ENCODE measurements at regions not wholly inside any gene's neighbourhood (a gene's known extent, or its start where the extent isn't known, plus 50 kb on each side); places are given as distances from the start of the nearest gene placed in this dataset.

DNA sequence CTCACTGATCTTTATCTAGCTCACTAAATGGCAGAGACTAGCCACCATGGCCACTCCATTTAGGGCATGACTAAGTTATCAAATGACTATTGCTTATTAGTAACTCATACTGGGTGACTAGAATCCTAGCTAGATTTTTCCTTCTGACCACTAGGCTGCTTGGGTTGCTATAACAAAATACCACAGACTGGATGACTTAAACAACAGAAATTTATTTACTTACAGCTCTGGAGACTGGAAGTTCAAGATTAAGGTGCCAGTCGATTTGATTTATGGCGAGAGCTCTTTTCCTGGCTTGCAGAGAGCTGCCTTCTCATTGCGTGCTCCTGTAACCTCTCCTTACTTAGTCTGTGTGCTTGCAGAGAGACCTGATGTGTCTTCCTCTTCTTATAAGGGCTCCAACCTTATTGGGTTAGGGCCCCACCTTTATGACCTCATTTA, 55.0 kb upstream of the APC start:
- peaks cover 0 to 5% (median 0%) of the 10 kb centered on the region in 4 donors for H3K4me1 ChIP-seq
- no peak overlapping the region for H3K27ac ChIP-seq
- H3K27me3 ChIP-seq, result peaks cover 0 to 3% (median 0%) of the 10 kb centered on the region in 3 donors
- intact Hi-C loops (cut with DNase I; ENCODE audit: low total_unique reads), result no loop called here
- WGBS, 5 donors, result 74 to 87% (median 75%) methylated on average over 3 of the region's 3 CpGs
- TF ChIP-seq, protein P1, sequence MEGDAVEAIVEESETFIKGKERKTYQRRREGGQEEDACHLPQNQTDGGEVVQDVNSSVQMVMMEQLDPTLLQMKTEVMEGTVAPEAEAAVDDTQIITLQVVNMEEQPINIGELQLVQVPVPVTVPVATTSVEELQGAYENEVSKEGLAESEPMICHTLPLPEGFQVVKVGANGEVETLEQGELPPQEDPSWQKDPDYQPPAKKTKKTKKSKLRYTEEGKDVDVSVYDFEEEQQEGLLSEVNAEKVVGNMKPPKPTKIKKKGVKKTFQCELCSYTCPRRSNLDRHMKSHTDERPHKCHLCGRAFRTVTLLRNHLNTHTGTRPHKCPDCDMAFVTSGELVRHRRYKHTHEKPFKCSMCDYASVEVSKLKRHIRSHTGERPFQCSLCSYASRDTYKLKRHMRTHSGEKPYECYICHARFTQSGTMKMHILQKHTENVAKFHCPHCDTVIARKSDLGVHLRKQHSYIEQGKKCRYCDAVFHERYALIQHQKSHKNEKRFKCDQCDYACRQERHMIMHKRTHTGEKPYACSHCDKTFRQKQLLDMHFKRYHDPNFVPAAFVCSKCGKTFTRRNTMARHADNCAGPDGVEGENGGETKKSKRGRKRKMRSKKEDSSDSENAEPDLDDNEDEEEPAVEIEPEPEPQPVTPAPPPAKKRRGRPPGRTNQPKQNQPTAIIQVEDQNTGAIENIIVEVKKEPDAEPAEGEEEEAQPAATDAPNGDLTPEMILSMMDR (IDR thresholded peaks at IDR 0.05), result no peak
- TF ChIP-seq POLR2A (IDR thresholded peaks at IDR 0.05) (no peak), POLR2AphosphoS5 (IDR thresholded peaks at IDR 0.05) (no peak), EP300 (IDR thresholded peaks at IDR 0.05) (no peak)
- no peaks in the 10 kb centered on the region for H3K9me3 ChIP-seq
- DNase-seq, result no peak
- no peak overlapping the region for H3K4me3 ChIP-seq
- H3K36me3 ChIP-seq, result no peaks in the 10 kb centered on the region

DNA sequence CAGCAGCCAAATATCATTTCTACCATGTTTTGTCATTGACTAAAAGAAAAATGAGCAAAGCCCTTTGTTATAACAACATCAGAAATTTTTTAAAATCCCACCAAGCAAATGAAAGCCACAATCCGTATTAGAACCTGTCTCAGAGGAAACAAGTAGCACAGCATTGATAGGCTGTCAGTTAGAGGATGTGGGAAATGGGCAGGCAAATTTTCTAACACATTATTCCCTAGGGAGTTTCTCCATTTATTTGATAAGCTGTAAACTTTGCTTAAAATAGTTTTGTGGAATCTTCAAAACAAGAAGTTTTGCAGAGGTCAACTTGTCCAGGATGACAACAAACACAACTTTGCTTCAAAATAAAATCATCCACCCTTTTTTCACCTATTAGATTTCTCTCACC, 53.6 kb upstream of the APC start:
- no peaks in the 10 kb centered on the region for H3K9me3 ChIP-seq
- intact Hi-C loops (cut with DNase I; ENCODE audit: low total_unique reads), result no loop called here
- no peak overlapping the region for H3K27ac ChIP-seq

DNA sequence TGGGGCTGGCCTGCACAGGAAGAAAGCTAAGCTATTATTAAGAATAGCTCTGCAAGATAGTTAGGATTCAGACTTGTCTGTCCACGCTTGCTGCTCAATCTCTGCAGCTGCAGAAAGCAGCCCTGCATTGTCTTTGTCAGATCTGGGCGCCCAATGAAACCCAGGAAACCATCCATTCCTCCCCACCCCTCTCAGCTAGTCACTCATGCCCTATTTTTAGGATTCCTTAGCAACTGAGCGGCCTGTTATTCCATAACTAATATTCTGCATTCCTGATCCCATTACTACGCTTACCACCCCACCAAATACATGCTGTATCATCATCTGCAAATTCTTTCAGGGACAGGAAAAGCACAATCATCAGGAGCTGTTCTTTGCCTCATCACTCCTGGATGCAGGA, 52.9 kb upstream of the APC start:
- Histone ChIP-seq H3K4me3 (no peak overlapping the region), H3K9me3 (no peaks in the 10 kb centered on the region), H3K4me1 (peaks cover 0 to 5% (median 0%) of the 10 kb centered on the region in 4 donors), H3K27me3 (peaks cover 0 to 3% (median 0%) of the 10 kb centered on the region in 3 donors), H3K36me3 (no peaks in the 10 kb centered on the region), H3K27ac (no peak overlapping the region)
- peak in 1 of 2 donors; percentile 39 for DNase-seq
- TF ChIP-seq EP300 (IDR thresholded peaks at IDR 0.05), result no peak
- TF ChIP-seq POLR2AphosphoS5 (IDR thresholded peaks at IDR 0.05), result peak in 1 of 3 donors; percentile 26
- TF ChIP-seq, protein P1 (IDR thresholded peaks at IDR 0.05), result no peak
- TF ChIP-seq POLR2A (IDR thresholded peaks at IDR 0.05), result no peak
- intact Hi-C loops (cut with DNase I; ENCODE audit: low total_unique reads), result no loop called here
- WGBS, 5 donors, result 64 to 85% (median 82%) methylated on average over 4 of the region's 4 CpGs

More for the DNA sequence above, 53.6 kb upstream of the APC start:
- Histone ChIP-seq H3K36me3 (no peaks in the 10 kb centered on the region), H3K4me3 (no peak overlapping the region), H3K27me3 (peaks cover 0 to 3% (median 0%) of the 10 kb centered on the region in 3 donors), H3K4me1 (peaks cover 0 to 5% (median 0%) of the 10 kb centered on the region in 4 donors)
- DNase-seq, result no peak
- TF ChIP-seq, protein P1 (IDR thresholded peaks at IDR 0.05), result no peak
- TF ChIP-seq EP300 (IDR thresholded peaks at IDR 0.05) (no peak), POLR2AphosphoS5 (IDR thresholded peaks at IDR 0.05) (no peak), POLR2A (IDR thresholded peaks at IDR 0.05) (no peak)
- 56 to 74% (median 63%) methylated on average over 1 of the region's 1 CpG for WGBS, 5 donors

DNA sequence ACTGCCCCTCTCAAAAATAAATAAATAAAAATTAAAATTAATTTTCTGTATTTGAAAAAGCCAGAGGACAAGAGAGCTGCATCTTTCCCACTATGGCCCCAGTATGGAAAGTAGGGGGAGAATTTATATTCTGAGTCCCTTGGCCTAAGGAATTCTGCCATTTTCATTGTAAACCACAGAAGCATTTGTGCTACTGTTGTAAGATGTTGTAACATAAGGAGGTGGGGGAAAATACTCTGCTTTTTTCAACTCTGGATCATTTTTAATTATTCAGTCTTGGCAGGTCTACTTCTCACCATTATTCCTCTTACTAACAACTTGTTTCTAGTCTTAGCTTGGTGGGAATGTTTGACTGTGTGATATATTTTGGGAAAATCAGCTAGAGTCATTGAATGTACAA, 52.3 kb upstream of the APC start:
- no peaks in the 10 kb centered on the region for H3K9me3 ChIP-seq
- no peak for TF ChIP-seq POLR2AphosphoS5 (IDR thresholded peaks at IDR 0.05)
- no peak for TF ChIP-seq POLR2A (IDR thresholded peaks at IDR 0.05)
- TF ChIP-seq, protein P1 (IDR thresholded peaks at IDR 0.05), result no peak
- TF ChIP-seq EP300 (IDR thresholded peaks at IDR 0.05), result no peak
- H3K36me3 ChIP-seq, result no peaks in the 10 kb centered on the region
- no peak overlapping the region for H3K4me3 ChIP-seq
- H3K27me3 ChIP-seq, result peaks cover 0 to 3% (median 0%) of the 10 kb centered on the region in 3 donors
- DNase-seq, result no peak
- peak overlapping the region in 3 of 5 donors; percentile 2 to 5 (median 3) for H3K27ac ChIP-seq
- intact Hi-C loops (cut with DNase I; ENCODE audit: low total_unique reads), result no loop called here
- peaks cover 0 to 5% (median 0%) of the 10 kb centered on the region in 4 donors for H3K4me1 ChIP-seq

All from stomach (tissue), 8 donors.